ENCODE measurements at regions not wholly inside any gene's neighbourhood (a gene's known extent, or its start where the extent isn't known, plus 50 kb on each side); places are given as distances from the start of the nearest gene placed in this dataset.

GRCh38 chr18:41645589-41646360 is 309.3 kb upstream of the PIK3C3 start:
- TF ChIP-seq CTCF (IDR thresholded peaks at IDR 0.05) (no peak), POLR2A (IDR thresholded peaks at IDR 0.05) (no peak)

All from Peyer's patch (tissue), 4 donors.